ENCODE measurements at regions not wholly inside any gene's neighbourhood (a gene's known extent, or its start where the extent isn't known, plus 50 kb on each side); places are given as distances from the start of the nearest gene placed in this dataset.

- peak in 1 of 2 donors; percentile 32 for DNase-seq
- Histone ChIP-seq H3K4me1 (no peaks in the 10 kb centered on the region), H3K4me3 (no peak overlapping the region)
Measured at GRCh38 chr17:71919186-71919585, 201.6 kb upstream of the SOX9 start.

GRCh38 chr17:71919896-71920295 is 200.9 kb upstream of the SOX9 start:
- intact Hi-C loops (cut with DNase I; ENCODE audit: low total_unique reads): no loop called here
- Histone ChIP-seq H3K4me3 (no peak overlapping the region), H3K4me1 (no peaks in the 10 kb centered on the region), H3K36me3 (no peaks in the 10 kb centered on the region), H3K9me3 (no peaks in the 10 kb centered on the region), H3K27ac (no peak overlapping the region), H3K27me3 (no peaks in the 10 kb centered on the region)
- no peak for TF ChIP-seq EP300 (IDR thresholded peaks at IDR 0.05)
- no peak for TF ChIP-seq CTCF (IDR thresholded peaks at IDR 0.05)
- no peak for TF ChIP-seq POLR2A (IDR thresholded peaks at IDR 0.05)
- TF ChIP-seq POLR2AphosphoS5 (IDR thresholded peaks at IDR 0.05): no peak
- 61 to 71% (median 67%) methylated on average over 7 of the region's 7 CpGs for WGBS, 5 donors
- no peak for DNase-seq

More at GRCh38 chr17:71919186-71919585, 201.6 kb upstream of the SOX9 start:
- TF ChIP-seq CTCF (IDR thresholded peaks at IDR 0.05) (no peak), POLR2AphosphoS5 (IDR thresholded peaks at IDR 0.05) (no peak), EP300 (IDR thresholded peaks at IDR 0.05) (no peak), POLR2A (IDR thresholded peaks at IDR 0.05) (no peak)
- 41 to 66% (median 53%) methylated on average over 2 of the region's 2 CpGs for WGBS, 5 donors
- intact Hi-C loops (cut with DNase I; ENCODE audit: low total_unique reads): no loop called here
- Histone ChIP-seq H3K9me3 (no peaks in the 10 kb centered on the region), H3K36me3 (no peaks in the 10 kb centered on the region), H3K27me3 (no peaks in the 10 kb centered on the region), H3K27ac (no peak overlapping the region)

GRCh38 chr17:71921796-71922195 is 199.0 kb upstream of the SOX9 start:
- H3K4me3 ChIP-seq: no peak overlapping the region
- no peaks in the 10 kb centered on the region for H3K4me1 ChIP-seq
- no peaks in the 10 kb centered on the region for H3K9me3 ChIP-seq
- WGBS, 5 donors: 69 to 83% (median 80%) methylated on average over 2 of the region's 2 CpGs
- no peak for DNase-seq
- H3K36me3 ChIP-seq: no peaks in the 10 kb centered on the region
- no peak overlapping the region for H3K27ac ChIP-seq
- TF ChIP-seq POLR2AphosphoS5 (IDR thresholded peaks at IDR 0.05) (no peak), POLR2A (IDR thresholded peaks at IDR 0.05) (no peak), CTCF (IDR thresholded peaks at IDR 0.05) (no peak), EP300 (IDR thresholded peaks at IDR 0.05) (no peak)
- no peaks in the 10 kb centered on the region for H3K27me3 ChIP-seq
- intact Hi-C loops (cut with DNase I; ENCODE audit: low total_unique reads): no loop called here

GRCh38 chr17:71922439-71922838 is 198.4 kb upstream of the SOX9 start:
- Histone ChIP-seq H3K27me3 (no peaks in the 10 kb centered on the region), H3K4me3 (no peak overlapping the region), H3K27ac (no peak overlapping the region), H3K4me1 (no peaks in the 10 kb centered on the region), H3K9me3 (no peaks in the 10 kb centered on the region), H3K36me3 (no peaks in the 10 kb centered on the region)
- intact Hi-C loops (cut with DNase I; ENCODE audit: low total_unique reads): no loop called here
- no peak for TF ChIP-seq EP300 (IDR thresholded peaks at IDR 0.05)
- TF ChIP-seq POLR2AphosphoS5 (IDR thresholded peaks at IDR 0.05): no peak
- no peak for TF ChIP-seq POLR2A (IDR thresholded peaks at IDR 0.05)
- TF ChIP-seq CTCF (IDR thresholded peaks at IDR 0.05): no peak
- no peak for DNase-seq

All from stomach (tissue), 8 donors.